GM23338 (cell line): ENCODE measurements at regions not wholly inside any gene's neighbourhood (a gene's known extent, or its start where the extent isn't known, plus 50 kb on each side); places are given as distances from the start of the nearest gene placed in this dataset.

Experiments
- ATAC-seq: fragments of 200-7000 bp; cut with Tn5 transposase; 3 replicates; pipeline ENCODE4 v1.9.1; 2020
- DNase-seq: peaks from one replicate; pipeline ENCODE4 v3.0.0-alpha.2; 2015; ENCODE audit warnings: low spot score
- H2AFZ ChIP-seq: fragments of 200-600 bp; sonication (generic); 2 replicates; pipeline ENCODE4 v1.8.0; 2016; ENCODE audit warnings: antibody characterized with exemption, mild to moderate bottlenecking, moderate library complexity
- H3F3A ChIP-seq: fragments of 200-600 bp; sonication (generic); replicated peaks from 2 replicates; pipeline ENCODE4 v1.8.0; 2017; ENCODE audit warnings: antibody characterized with exemption, mixed run types, low read depth
- H3K27ac ChIP-seq: fragments of 200-600 bp; sonication (generic); 2 replicates; pipeline ENCODE4 v1.6.1; 2016; ENCODE audit warnings: low read depth
- H3K27me3 ChIP-seq: fragments of 200-600 bp; sonication (generic); 2 replicates; pipeline ENCODE4 v1.8.0; 2016; ENCODE audit warnings: mild to moderate bottlenecking, mixed run types, moderate library complexity; ENCODE audit not compliant: insufficient read depth
- H3K36me3 ChIP-seq: fragments of 200-600 bp; sonication (generic); 2 replicates; pipeline ENCODE4 v1.8.0; 2016; ENCODE audit warnings: mild to moderate bottlenecking; ENCODE audit not compliant: insufficient read depth
- H3K4me1 ChIP-seq: fragments of 200-600 bp; sonication (generic); 2 replicates; pipeline ENCODE4 v1.8.0; 2016; ENCODE audit warnings: mild to moderate bottlenecking, moderate library complexity; ENCODE audit not compliant: insufficient read depth
- H3K4me2 ChIP-seq: fragments of 200-600 bp; sonication (generic); 2 replicates; pipeline ENCODE4 v1.7.1; 2017; ENCODE audit warnings: mixed run types
- H3K4me3 ChIP-seq: fragments of 200-600 bp; sonication (generic); 2 replicates; pipeline ENCODE4 v1.6.1; 2016; ENCODE audit warnings: mixed run types
- H3K79me2 ChIP-seq: fragments of 200-600 bp; sonication (generic); replicated peaks from 2 replicates; pipeline ENCODE4 v1.8.0; 2017; ENCODE audit warnings: mild to moderate bottlenecking; ENCODE audit not compliant: insufficient read depth
- H3K9me2 ChIP-seq: fragments of 200-600 bp; sonication (generic); 2 replicates; pipeline ENCODE4 v1.8.0; 2017; ENCODE audit not compliant: insufficient read depth
- H4K20me1 ChIP-seq: fragments of 200-600 bp; sonication (generic); replicated peaks from 2 replicates; pipeline ENCODE4 v1.8.0; 2017; ENCODE audit warnings: mild to moderate bottlenecking; ENCODE audit not compliant: insufficient read depth
- H3K27ac Mint-ChIP-seq: 2 replicates; pipeline ENCODE4 v1.8.0; 2020; ENCODE audit warnings: inconsistent platforms, mild to moderate bottlenecking, moderate library complexity, mixed read lengths
- H3K27me3 Mint-ChIP-seq: 3 replicates; pipeline ENCODE4 v1.8.0; 2022; ENCODE audit warnings: low read depth, mild to moderate bottlenecking, moderate library complexity, mixed read lengths, inconsistent platforms; ENCODE audit not compliant: insufficient read depth, poor library complexity
- H3K36me3 Mint-ChIP-seq: 3 replicates; pipeline ENCODE4 v1.8.0; 2021; ENCODE audit warnings: low read depth, mild to moderate bottlenecking, inconsistent platforms, moderate library complexity, mixed read lengths
- H3K4me1 Mint-ChIP-seq: 3 replicates; pipeline ENCODE4 v1.8.0; 2020; ENCODE audit warnings: mild to moderate bottlenecking, inconsistent platforms, mixed read lengths
- H3K4me3 Mint-ChIP-seq: 3 replicates; pipeline ENCODE4 v1.8.0; 2021; ENCODE audit warnings: moderate library complexity, mild to moderate bottlenecking, inconsistent platforms, mixed read lengths
- H3K9me3 Mint-ChIP-seq: 3 replicates; pipeline ENCODE4 v1.8.0; 2020; ENCODE audit warnings: moderate library complexity, mild to moderate bottlenecking, inconsistent platforms, mixed read lengths
- CREB1 ChIP-seq: fragments of 250-450 bp; sonication (Bioruptor Pico); IDR thresholded peaks from 2 replicates; pipeline ENCODE4 v1.5.0; 2020; ENCODE audit warnings: low read depth, mild to moderate bottlenecking, moderate library complexity
- EZH2 ChIP-seq: fragments of 200-600 bp; sonication (generic); IDR thresholded peaks from one replicate; pipeline ENCODE4 v1.8.0; 2017; ENCODE audit warnings: antibody characterized with exemption, mild to moderate bottlenecking, low read depth; ENCODE audit not compliant: unreplicated experiment
- EZH2phosphoT487 ChIP-seq: fragments of 200-600 bp; sonication (generic); IDR thresholded peaks from one replicate; pipeline ENCODE4 v1.8.1; 2018; ENCODE audit warnings: antibody characterized with exemption; ENCODE audit not compliant: unreplicated experiment
- JUNB ChIP-seq: IDR thresholded peaks from one replicate; pipeline ENCODE4 v1.6.1; 2016; ENCODE audit warnings: antibody characterized with exemption; ENCODE audit not compliant: unreplicated experiment
- NANOG ChIP-seq: IDR thresholded peaks from 2 replicates; pipeline ENCODE4 v1.6.1; 2016; ENCODE audit warnings: antibody characterized with exemption, borderline replicate concordance
- POLR2AphosphoS5 ChIP-seq: IDR thresholded peaks from 2 replicates; pipeline ENCODE4 v1.6.1; 2016; ENCODE audit warnings: antibody characterized with exemption, low read depth
- REST ChIP-seq: IDR thresholded peaks from one replicate; pipeline ENCODE4 v1.6.1; 2018; ENCODE audit warnings: antibody characterized with exemption; ENCODE audit not compliant: unreplicated experiment
- STAT1 ChIP-seq: IDR thresholded peaks from one replicate; pipeline ENCODE4 v1.6.1; 2016; ENCODE audit warnings: antibody characterized with exemption; ENCODE audit not compliant: unreplicated experiment
- ZNF114 ChIP-seq: fragments of 250-450 bp; sonication (Bioruptor Pico); IDR thresholded peaks from 2 replicates; pipeline ENCODE4 v1.5.0; 2020; ENCODE audit warnings: mild to moderate bottlenecking, moderate library complexity
- ZNF331 ChIP-seq: fragments of 250-450 bp; sonication (Bioruptor Pico); IDR thresholded peaks from 2 replicates; pipeline ENCODE4 v1.5.0; 2020; ENCODE audit warnings: low read depth, mild to moderate bottlenecking, moderate library complexity
- TF ChIP-seq, protein P1 (sequence below): fragments of 250-450 bp; sonication (Bioruptor Pico); IDR thresholded peaks from 2 replicates; pipeline ENCODE4 v1.5.0; 2020; ENCODE audit warnings: mild to moderate bottlenecking, moderate library complexity
- TF ChIP-seq, protein P2 (sequence below): IDR thresholded peaks from 2 replicates; pipeline ENCODE4 v1.6.1; 2016; ENCODE audit warnings: antibody characterized with exemption
- TF ChIP-seq, protein P3 (sequence below), 2 experiments: fragments of 200-600 bp in 1 of 2; sonication (generic) in 1 of 2; conservative IDR thresholded peaks; 2 replicates each; pipeline versions ENCODE4 v1.5.1 to v1.6.1; 2016 to 2017; ENCODE audit warnings: antibody characterized with exemption in 2 of 2, low read depth in 2 of 2, mild to moderate bottlenecking in 2 of 2, moderate library complexity in 1 of 2

DNA sequence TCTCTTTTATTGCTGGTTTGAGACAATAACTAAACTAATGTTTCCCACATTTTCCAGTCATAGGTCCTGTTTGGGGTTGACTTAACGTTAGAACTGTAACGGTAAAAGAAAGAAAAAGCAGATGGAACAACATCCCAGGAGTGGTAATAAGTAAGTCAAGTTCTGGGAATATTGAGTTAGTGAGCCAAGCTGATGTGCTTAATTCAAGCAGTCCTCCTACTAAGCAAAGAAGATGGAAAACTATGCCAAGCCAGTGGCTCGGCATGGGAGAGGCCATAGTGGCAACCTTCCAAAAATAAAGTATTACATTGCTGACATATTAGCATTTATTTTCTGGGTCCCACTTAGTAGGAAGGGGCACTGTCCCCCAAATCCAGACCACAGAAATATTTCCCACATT is 161.7 kb upstream of the CDH5 start:
- no peaks in the 10 kb centered on the region for H3K36me3 Mint-ChIP-seq
- H3K4me3 ChIP-seq, result no peak overlapping the region
- H3F3A ChIP-seq, result no peaks in the 10 kb centered on the region
- TF ChIP-seq STAT1, result no peak
- TF ChIP-seq EZH2, result no peak
- TF ChIP-seq JUNB, result no peak
- no peak for TF ChIP-seq POLR2AphosphoS5
- no peak for TF ChIP-seq EZH2phosphoT487
- TF ChIP-seq ZNF331 (CRISPR knock-in tag), result no peak
- TF ChIP-seq, protein P1, sequence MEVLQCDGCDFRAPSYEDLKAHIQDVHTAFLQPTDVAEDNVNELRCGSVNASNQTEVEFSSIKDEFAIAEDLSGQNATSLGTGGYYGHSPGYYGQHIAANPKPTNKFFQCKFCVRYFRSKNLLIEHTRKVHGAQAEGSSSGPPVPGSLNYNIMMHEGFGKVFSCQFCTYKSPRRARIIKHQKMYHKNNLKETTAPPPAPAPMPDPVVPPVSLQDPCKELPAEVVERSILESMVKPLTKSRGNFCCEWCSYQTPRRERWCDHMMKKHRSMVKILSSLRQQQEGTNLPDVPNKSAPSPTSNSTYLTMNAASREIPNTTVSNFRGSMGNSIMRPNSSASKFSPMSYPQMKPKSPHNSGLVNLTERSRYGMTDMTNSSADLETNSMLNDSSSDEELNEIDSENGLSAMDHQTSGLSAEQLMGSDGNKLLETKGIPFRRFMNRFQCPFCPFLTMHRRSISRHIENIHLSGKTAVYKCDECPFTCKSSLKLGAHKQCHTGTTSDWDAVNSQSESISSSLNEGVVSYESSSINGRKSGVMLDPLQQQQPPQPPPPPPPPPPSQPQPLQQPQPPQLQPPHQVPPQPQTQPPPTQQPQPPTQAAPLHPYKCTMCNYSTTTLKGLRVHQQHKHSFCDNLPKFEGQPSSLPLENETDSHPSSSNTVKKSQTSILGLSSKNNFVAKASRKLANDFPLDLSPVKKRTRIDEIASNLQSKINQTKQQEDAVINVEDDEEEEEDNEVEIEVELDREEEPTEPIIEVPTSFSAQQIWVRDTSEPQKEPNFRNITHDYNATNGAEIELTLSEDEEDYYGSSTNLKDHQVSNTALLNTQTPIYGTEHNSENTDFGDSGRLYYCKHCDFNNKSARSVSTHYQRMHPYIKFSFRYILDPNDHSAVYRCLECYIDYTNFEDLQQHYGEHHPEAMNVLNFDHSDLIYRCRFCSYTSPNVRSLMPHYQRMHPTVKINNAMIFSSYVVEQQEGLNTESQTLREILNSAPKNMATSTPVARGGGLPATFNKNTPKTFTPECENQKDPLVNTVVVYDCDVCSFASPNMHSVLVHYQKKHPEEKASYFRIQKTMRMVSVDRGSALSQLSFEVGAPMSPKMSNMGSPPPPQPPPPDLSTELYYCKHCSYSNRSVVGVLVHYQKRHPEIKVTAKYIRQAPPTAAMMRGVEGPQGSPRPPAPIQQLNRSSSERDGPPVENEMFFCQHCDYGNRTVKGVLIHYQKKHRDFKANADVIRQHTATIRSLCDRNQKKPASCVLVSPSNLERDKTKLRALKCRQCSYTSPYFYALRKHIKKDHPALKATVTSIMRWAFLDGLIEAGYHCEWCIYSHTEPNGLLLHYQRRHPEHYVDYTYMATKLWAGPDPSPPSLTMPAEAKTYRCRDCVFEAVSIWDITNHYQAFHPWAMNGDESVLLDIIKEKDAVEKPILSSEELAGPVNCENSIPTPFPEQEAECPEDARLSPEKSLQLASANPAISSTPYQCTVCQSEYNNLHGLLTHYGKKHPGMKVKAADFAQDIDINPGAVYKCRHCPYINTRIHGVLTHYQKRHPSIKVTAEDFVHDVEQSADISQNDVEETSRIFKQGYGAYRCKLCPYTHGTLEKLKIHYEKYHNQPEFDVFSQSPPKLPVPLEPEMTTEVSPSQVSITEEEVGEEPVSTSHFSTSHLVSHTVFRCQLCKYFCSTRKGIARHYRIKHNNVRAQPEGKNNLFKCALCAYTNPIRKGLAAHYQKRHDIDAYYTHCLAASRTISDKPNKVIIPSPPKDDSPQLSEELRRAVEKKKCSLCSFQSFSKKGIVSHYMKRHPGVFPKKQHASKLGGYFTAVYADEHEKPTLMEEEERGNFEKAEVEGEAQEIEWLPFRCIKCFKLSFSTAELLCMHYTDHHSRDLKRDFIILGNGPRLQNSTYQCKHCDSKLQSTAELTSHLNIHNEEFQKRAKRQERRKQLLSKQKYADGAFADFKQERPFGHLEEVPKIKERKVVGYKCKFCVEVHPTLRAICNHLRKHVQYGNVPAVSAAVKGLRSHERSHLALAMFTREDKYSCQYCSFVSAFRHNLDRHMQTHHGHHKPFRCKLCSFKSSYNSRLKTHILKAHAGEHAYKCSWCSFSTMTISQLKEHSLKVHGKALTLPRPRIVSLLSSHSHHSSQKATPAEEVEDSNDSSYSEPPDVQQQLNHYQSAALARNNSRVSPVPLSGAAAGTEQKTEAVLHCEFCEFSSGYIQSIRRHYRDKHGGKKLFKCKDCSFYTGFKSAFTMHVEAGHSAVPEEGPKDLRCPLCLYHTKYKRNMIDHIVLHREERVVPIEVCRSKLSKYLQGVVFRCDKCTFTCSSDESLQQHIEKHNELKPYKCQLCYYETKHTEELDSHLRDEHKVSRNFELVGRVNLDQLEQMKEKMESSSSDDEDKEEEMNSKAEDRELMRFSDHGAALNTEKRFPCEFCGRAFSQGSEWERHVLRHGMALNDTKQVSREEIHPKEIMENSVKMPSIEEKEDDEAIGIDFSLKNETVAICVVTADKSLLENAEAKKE (CRISPR knock-in tag), result no peak
- TF ChIP-seq, protein P2, sequence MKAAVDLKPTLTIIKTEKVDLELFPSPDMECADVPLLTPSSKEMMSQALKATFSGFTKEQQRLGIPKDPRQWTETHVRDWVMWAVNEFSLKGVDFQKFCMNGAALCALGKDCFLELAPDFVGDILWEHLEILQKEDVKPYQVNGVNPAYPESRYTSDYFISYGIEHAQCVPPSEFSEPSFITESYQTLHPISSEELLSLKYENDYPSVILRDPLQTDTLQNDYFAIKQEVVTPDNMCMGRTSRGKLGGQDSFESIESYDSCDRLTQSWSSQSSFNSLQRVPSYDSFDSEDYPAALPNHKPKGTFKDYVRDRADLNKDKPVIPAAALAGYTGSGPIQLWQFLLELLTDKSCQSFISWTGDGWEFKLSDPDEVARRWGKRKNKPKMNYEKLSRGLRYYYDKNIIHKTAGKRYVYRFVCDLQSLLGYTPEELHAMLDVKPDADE, result no peak
- TF ChIP-seq, protein P3, sequence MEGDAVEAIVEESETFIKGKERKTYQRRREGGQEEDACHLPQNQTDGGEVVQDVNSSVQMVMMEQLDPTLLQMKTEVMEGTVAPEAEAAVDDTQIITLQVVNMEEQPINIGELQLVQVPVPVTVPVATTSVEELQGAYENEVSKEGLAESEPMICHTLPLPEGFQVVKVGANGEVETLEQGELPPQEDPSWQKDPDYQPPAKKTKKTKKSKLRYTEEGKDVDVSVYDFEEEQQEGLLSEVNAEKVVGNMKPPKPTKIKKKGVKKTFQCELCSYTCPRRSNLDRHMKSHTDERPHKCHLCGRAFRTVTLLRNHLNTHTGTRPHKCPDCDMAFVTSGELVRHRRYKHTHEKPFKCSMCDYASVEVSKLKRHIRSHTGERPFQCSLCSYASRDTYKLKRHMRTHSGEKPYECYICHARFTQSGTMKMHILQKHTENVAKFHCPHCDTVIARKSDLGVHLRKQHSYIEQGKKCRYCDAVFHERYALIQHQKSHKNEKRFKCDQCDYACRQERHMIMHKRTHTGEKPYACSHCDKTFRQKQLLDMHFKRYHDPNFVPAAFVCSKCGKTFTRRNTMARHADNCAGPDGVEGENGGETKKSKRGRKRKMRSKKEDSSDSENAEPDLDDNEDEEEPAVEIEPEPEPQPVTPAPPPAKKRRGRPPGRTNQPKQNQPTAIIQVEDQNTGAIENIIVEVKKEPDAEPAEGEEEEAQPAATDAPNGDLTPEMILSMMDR (conservative IDR thresholded peaks at IDR 0.05; ENCODE audit: low read depth in 2 of 2), result no peak
- no peak for TF ChIP-seq NANOG
- no peak for TF ChIP-seq REST
- TF ChIP-seq ZNF114 (CRISPR knock-in tag), result no peak
- TF ChIP-seq CREB1 (CRISPR knock-in tag), result no peak
- H3K4me1 ChIP-seq, result peaks cover 13% of the 10 kb centered on the region
- no peak overlapping the region for H2AFZ ChIP-seq
- H3K27me3 ChIP-seq, result no peaks in the 10 kb centered on the region
- no peak overlapping the region for H3K4me2 ChIP-seq
- H4K20me1 ChIP-seq, result no peaks in the 10 kb centered on the region
- no peak overlapping the region for H3K27ac ChIP-seq
- H3K9me2 ChIP-seq, result no peaks in the 10 kb centered on the region
- no peaks in the 10 kb centered on the region for H3K36me3 ChIP-seq
- H3K4me1 Mint-ChIP-seq, result peaks cover 10% of the 10 kb centered on the region
- ATAC-seq (no peak), DNase-seq (no peak)
- peaks cover 8% of the 10 kb centered on the region for H3K27me3 Mint-ChIP-seq
- no peaks in the 10 kb centered on the region for H3K79me2 ChIP-seq
- H3K4me3 Mint-ChIP-seq, result no peak overlapping the region
- H3K9me3 Mint-ChIP-seq, result no peaks in the 10 kb centered on the region
- no peak overlapping the region for H3K27ac Mint-ChIP-seq
